ENCODE measurements at regions not wholly inside any gene's neighbourhood (a gene's known extent, or its start where the extent isn't known, plus 50 kb on each side); places are given as distances from the start of the nearest gene placed in this dataset.

GRCh38 chr15:96142498-96142897 lies 188.0 kb upstream of the NR2F2 start:
- H3K27me3 ChIP-seq, result no peaks in the 10 kb centered on the region
- no peak overlapping the region for H3K27ac ChIP-seq
- H3K9me3 ChIP-seq (replicated peaks in 1 of 3), result no peaks in the 10 kb centered on the region
- H3K36me3 ChIP-seq (replicated peaks in 1 of 2), result no peaks in the 10 kb centered on the region
- no peak overlapping the region for H3K4me3 ChIP-seq
- no peak for DNase-seq
- 48 to 56% (median 54%) methylated on average over 5 of the region's 5 CpGs for WGBS, 4 donors
- no peaks in the 10 kb centered on the region for H3K4me1 ChIP-seq (replicated peaks in 1 of 2)
- intact Hi-C loops (cut with DNase I), result no loop called here
- TF ChIP-seq POLR2A (IDR thresholded peaks at IDR 0.05) (no peak), CTCF (IDR thresholded peaks at IDR 0.05) (no peak)

GRCh38 chr15:96144734-96145133 lies 185.8 kb upstream of the NR2F2 start:
- TF ChIP-seq CTCF (IDR thresholded peaks at IDR 0.05) (no peak), POLR2A (IDR thresholded peaks at IDR 0.05) (no peak)
- DNase-seq, result no peak
- Histone ChIP-seq H3K27ac (no peak overlapping the region), H3K4me3 (no peak overlapping the region), H3K4me1 (replicated peaks in 1 of 2) (no peaks in the 10 kb centered on the region), H3K36me3 (replicated peaks in 1 of 2) (no peaks in the 10 kb centered on the region), H3K27me3 (no peaks in the 10 kb centered on the region), H3K9me3 (replicated peaks in 1 of 3) (no peaks in the 10 kb centered on the region)
- 77 to 84% (median 79%) methylated on average over 2 of the region's 2 CpGs for WGBS, 4 donors
- intact Hi-C loops (cut with DNase I), result no loop called here

- Histone ChIP-seq H3K4me3 (no peak overlapping the region), H3K36me3 (replicated peaks in 1 of 2) (no peaks in the 10 kb centered on the region), H3K27me3 (no peaks in the 10 kb centered on the region), H3K9me3 (replicated peaks in 1 of 3) (no peaks in the 10 kb centered on the region), H3K4me1 (replicated peaks in 1 of 2) (no peaks in the 10 kb centered on the region), H3K27ac (no peak overlapping the region)
- intact Hi-C loops (cut with DNase I), result no loop called here
- no peak for TF ChIP-seq POLR2A (IDR thresholded peaks at IDR 0.05)
- no peak for TF ChIP-seq CTCF (IDR thresholded peaks at IDR 0.05)
- 76 to 88% (median 82%) methylated on average over 6 of the region's 6 CpGs for WGBS, 4 donors
- DNase-seq, result no peak
Observed at GRCh38 chr15:96146726-96147125, 183.8 kb upstream of the NR2F2 start.

- TF ChIP-seq POLR2A (IDR thresholded peaks at IDR 0.05) (no peak), CTCF (IDR thresholded peaks at IDR 0.05) (no peak)
- no peaks in the 10 kb centered on the region for H3K36me3 ChIP-seq (replicated peaks in 1 of 2)
- DNase-seq, result no peak
- no peaks in the 10 kb centered on the region for H3K27me3 ChIP-seq
- WGBS, 4 donors, result 90 to 94% (median 93%) methylated on average over 3 of the region's 3 CpGs
- no peak overlapping the region for H3K4me3 ChIP-seq
- no peaks in the 10 kb centered on the region for H3K4me1 ChIP-seq (replicated peaks in 1 of 2)
- H3K9me3 ChIP-seq (replicated peaks in 1 of 3), result no peaks in the 10 kb centered on the region
- no peak overlapping the region for H3K27ac ChIP-seq
- intact Hi-C loops (cut with DNase I), result no loop called here
Observed at GRCh38 chr15:96147267-96147666, 183.2 kb upstream of the NR2F2 start.
